Parathyroid adenoma (tissue), 2 donors: ENCODE measurements at regions not wholly inside any gene's neighbourhood (a gene's known extent, or its start where the extent isn't known, plus 50 kb on each side); places are given as distances from the start of the nearest gene placed in this dataset.

Experiments used
- H2AFZ ChIP-seq: fragments of 300-600 bp; sonication (generic); one replicate; pipeline ENCODE4 v1.7.0; 2017; ENCODE audit warnings: antibody characterized with exemption, mild to moderate bottlenecking
- H3K27ac ChIP-seq: fragments of 300-600 bp; sonication (generic); one replicate; pipeline ENCODE4 v1.7.0; 2017
- H3K27me3 ChIP-seq: fragments of 300-600 bp; sonication (generic); one replicate; pipeline ENCODE4 v1.7.0; 2017; ENCODE audit warnings: low read length; ENCODE audit not compliant: control insufficient read depth, insufficient read depth
- H3K36me3 ChIP-seq: fragments of 300-600 bp; sonication (generic); one replicate; pipeline ENCODE4 v1.7.0; 2017; ENCODE audit warnings: low read length; ENCODE audit not compliant: control insufficient read depth, insufficient read depth
- H3K4me1 ChIP-seq: fragments of 300-600 bp; sonication (generic); one replicate; pipeline ENCODE4 v1.7.0; 2017; ENCODE audit warnings: control low read depth
- H3K4me2 ChIP-seq: fragments of 300-600 bp; sonication (generic); one replicate; pipeline ENCODE4 v1.7.0; 2017; ENCODE audit warnings: low read length
- H3K4me3 ChIP-seq: fragments of 300-600 bp; sonication (generic); one replicate; pipeline ENCODE4 v1.7.0; 2017; ENCODE audit warnings: low read depth, low read length
- H3K79me2 ChIP-seq: fragments of 300-600 bp; sonication (generic); one replicate; pipeline ENCODE4 v1.7.0; 2017; ENCODE audit warnings: control low read depth
- H3K9ac ChIP-seq: fragments of 300-600 bp; sonication (generic); one replicate; pipeline ENCODE4 v1.7.0; 2017; ENCODE audit warnings: mild to moderate bottlenecking
- H3K9me3 ChIP-seq: fragments of 300-600 bp; sonication (generic); one replicate; pipeline ENCODE4 v1.7.0; 2017; ENCODE audit warnings: low read length; ENCODE audit not compliant: control insufficient read depth
- TF ChIP-seq, protein P1 (sequence below): fragments of 300-600 bp; sonication (generic); IDR thresholded peaks from one replicate; pipeline ENCODE4 v1.7.0; 2017; ENCODE audit warnings: antibody characterized with exemption, mild to moderate bottlenecking
- donor health status: primary hyperparathyroidism.

GRCh38 chr1:30342535-30343141 lies 380.7 kb downstream of the MATN1 start:
- Histone ChIP-seq H2AFZ (no peak overlapping the region), H3K4me1 (no peaks in the 10 kb centered on the region), H3K4me3 (no peak overlapping the region), H3K27ac (no peak overlapping the region), H3K79me2 (no peaks in the 10 kb centered on the region), H3K4me2 (no peak overlapping the region), H3K9ac (no peak overlapping the region), H3K36me3 (no peaks in the 10 kb centered on the region), H3K27me3 (no peaks in the 10 kb centered on the region), H3K9me3 (no peaks in the 10 kb centered on the region)
- TF ChIP-seq, protein P1, sequence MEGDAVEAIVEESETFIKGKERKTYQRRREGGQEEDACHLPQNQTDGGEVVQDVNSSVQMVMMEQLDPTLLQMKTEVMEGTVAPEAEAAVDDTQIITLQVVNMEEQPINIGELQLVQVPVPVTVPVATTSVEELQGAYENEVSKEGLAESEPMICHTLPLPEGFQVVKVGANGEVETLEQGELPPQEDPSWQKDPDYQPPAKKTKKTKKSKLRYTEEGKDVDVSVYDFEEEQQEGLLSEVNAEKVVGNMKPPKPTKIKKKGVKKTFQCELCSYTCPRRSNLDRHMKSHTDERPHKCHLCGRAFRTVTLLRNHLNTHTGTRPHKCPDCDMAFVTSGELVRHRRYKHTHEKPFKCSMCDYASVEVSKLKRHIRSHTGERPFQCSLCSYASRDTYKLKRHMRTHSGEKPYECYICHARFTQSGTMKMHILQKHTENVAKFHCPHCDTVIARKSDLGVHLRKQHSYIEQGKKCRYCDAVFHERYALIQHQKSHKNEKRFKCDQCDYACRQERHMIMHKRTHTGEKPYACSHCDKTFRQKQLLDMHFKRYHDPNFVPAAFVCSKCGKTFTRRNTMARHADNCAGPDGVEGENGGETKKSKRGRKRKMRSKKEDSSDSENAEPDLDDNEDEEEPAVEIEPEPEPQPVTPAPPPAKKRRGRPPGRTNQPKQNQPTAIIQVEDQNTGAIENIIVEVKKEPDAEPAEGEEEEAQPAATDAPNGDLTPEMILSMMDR = no peak

GRCh38 chr1:30340934-30341333 lies 382.5 kb downstream of the MATN1 start:
- Histone ChIP-seq H2AFZ (no peak overlapping the region), H3K9me3 (no peaks in the 10 kb centered on the region), H3K27ac (no peak overlapping the region), H3K36me3 (no peaks in the 10 kb centered on the region), H3K79me2 (no peaks in the 10 kb centered on the region), H3K4me2 (no peak overlapping the region), H3K4me1 (no peaks in the 10 kb centered on the region), H3K4me3 (no peak overlapping the region), H3K27me3 (no peaks in the 10 kb centered on the region), H3K9ac (no peak overlapping the region)
- TF ChIP-seq, protein P1 = no peak

GRCh38 chr1:30339866-30340265 lies 383.5 kb downstream of the MATN1 start:
- no peaks in the 10 kb centered on the region for H3K36me3 ChIP-seq
- H3K9me3 ChIP-seq = no peaks in the 10 kb centered on the region
- H3K4me1 ChIP-seq = no peaks in the 10 kb centered on the region
- H3K4me3 ChIP-seq = no peak overlapping the region
- no peaks in the 10 kb centered on the region for H3K27me3 ChIP-seq
- no peak overlapping the region for H3K27ac ChIP-seq
- H3K4me2 ChIP-seq = no peak overlapping the region
- TF ChIP-seq, protein P1 = no peak
- no peak overlapping the region for H2AFZ ChIP-seq
- no peak overlapping the region for H3K9ac ChIP-seq
- H3K79me2 ChIP-seq = no peaks in the 10 kb centered on the region

DNA sequence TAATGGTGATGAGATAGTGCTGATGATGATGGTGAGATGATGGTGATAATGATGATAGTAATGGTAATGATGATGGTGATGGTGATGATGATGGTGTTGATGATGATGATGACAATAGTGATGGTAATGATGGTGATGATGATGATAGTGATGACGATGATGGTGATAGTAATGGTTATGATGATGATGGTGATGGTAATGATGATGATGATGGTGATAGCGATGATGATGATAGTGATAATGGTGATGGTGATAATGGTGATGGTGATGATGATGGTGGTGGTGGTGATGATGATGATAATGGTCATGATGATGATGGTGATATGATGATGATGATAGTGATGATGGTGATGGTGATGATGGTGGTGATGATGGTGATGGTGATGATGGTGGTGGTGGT lies 384.6 kb downstream of the MATN1 start:
- Histone ChIP-seq H3K9ac (no peak overlapping the region), H3K4me3 (no peak overlapping the region), H3K36me3 (no peaks in the 10 kb centered on the region), H3K9me3 (no peaks in the 10 kb centered on the region), H3K27me3 (no peaks in the 10 kb centered on the region), H3K4me1 (no peaks in the 10 kb centered on the region), H3K27ac (no peak overlapping the region), H3K79me2 (no peaks in the 10 kb centered on the region), H3K4me2 (no peak overlapping the region), H2AFZ (no peak overlapping the region)
- TF ChIP-seq, protein P1 = no peak

DNA sequence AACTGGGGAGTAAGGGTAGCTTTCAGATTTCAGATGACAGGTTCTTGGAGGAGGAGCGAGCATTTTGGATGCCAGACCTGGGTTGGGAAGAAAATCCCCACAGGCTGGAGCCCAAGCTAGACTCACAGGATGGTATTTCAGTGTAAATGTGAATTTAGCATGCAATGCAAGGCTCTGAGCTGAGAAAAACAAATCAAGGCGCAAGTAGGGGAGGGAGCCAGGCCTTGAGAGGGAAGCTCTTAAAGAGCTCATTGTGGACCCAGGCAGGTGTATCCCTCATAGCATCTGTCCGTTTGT lies 386.1 kb downstream of the MATN1 start:
- H2AFZ ChIP-seq = no peak overlapping the region
- no peak overlapping the region for H3K9ac ChIP-seq
- no peaks in the 10 kb centered on the region for H3K79me2 ChIP-seq
- TF ChIP-seq, protein P1 = no peak
- H3K4me1 ChIP-seq = no peaks in the 10 kb centered on the region
- no peaks in the 10 kb centered on the region for H3K36me3 ChIP-seq
- H3K27ac ChIP-seq = no peak overlapping the region
- no peak overlapping the region for H3K4me2 ChIP-seq
- H3K27me3 ChIP-seq = no peaks in the 10 kb centered on the region
- no peak overlapping the region for H3K4me3 ChIP-seq
- H3K9me3 ChIP-seq = no peaks in the 10 kb centered on the region
